ENCODE measurements at regions not wholly inside any gene's neighbourhood (a gene's known extent, or its start where the extent isn't known, plus 50 kb on each side); places are given as distances from the start of the nearest gene placed in this dataset.

- TF ChIP-seq CTCF (IDR thresholded peaks at IDR 0.05) (no peak), POLR2A (IDR thresholded peaks at IDR 0.05) (no peak)
These were observed 898.1 kb downstream of the GALC start for GRCh38 chr14:87094913-87095312.

All from thyroid gland (tissue), 4 donors.